ENCODE measurements at regions not wholly inside any gene's neighbourhood (a gene's known extent, or its start where the extent isn't known, plus 50 kb on each side); places are given as distances from the start of the nearest gene placed in this dataset.

DNA sequence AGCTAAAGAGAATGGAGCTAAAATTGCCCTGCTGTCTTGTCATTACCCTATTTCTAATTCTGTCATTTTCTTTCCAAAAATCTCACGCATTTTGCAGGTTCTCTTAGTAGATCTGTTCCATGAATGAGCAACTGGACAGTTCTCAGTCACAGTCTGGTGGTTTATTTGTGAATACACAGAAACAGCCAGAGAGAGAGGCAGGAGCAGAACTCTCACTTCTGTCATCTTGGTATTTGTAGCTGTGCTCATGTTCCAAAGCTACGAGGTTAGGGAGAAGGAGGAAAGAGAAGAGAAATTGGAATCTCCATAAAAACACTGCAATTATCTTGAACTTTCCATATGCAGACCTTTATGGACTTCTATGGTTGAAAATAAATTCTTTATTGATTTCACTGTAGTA is 118.0 kb upstream of the OR13F1 start:
- no TSS peak for BruUV-seq (replicated peaks)
- 0% methylated on average over 2 of the region's 2 CpGs for WGBS (ENCODE audit: low lambda C conversion rate)
- POLR2A ChIA-PET = no interaction called here
- intact Hi-C loops (cut with micrococcal nuclease; ENCODE audit: unreplicated experiment) = loop anchor here (1.0 to 2.0 kb wide), 4 partner anchors 209 to 597 kb away; no protein-coding TSS in a partner anchor
- Histone ChIP-seq H3K4me3 (replicated peaks in 1 of 3; ENCODE audit: insufficient read depth in 1 of 3, low read depth in 2 of 3, low read length in 3 of 3) (no peak overlapping the region), H3K36me3 (replicated peaks in 1 of 2; ENCODE audit: control insufficient read depth in 1 of 2, insufficient read depth in 2 of 2, low read length in 2 of 2) (no peaks in the 10 kb centered on the region), H3K27ac (ENCODE audit: extremely low read length, insufficient read depth, low read length) (no peak overlapping the region), H2AFZ (ENCODE audit: low read length) (no peak overlapping the region), H3K79me2 (ENCODE audit: insufficient read depth, low read length) (no peaks in the 10 kb centered on the region), H3K4me1 (ENCODE audit: insufficient read depth, low read length) (no peaks in the 10 kb centered on the region), H3K4me2 (ENCODE audit: low read depth, low read length) (no peak overlapping the region), H3K9ac (ENCODE audit: insufficient read depth, low read depth, low read length) (no peak overlapping the region), H3K27me3 (ENCODE audit: control insufficient read depth in 1 of 2, insufficient read depth in 2 of 2, low read length in 2 of 2) (no peaks in the 10 kb centered on the region), H4K20me1 (ENCODE audit: insufficient read depth, low read length) (no peaks in the 10 kb centered on the region), H3K9me3 (ENCODE audit: low read length) (no peaks in the 10 kb centered on the region)
- ATAC-seq = no peak
- DNase-seq (ENCODE audit: low spot score) = no peak
- in situ Hi-C loops (cut with HindIII; ENCODE audit: extremely low pct_ligation_motif_present, low pct_unique_long_range_greater_than_20kb) = loop anchor here (5.0 kb wide), 1 partner anchor 209 kb away; no protein-coding TSS in a partner anchor
- CTCF ChIA-PET (ENCODE audit: low intra/inter-chr PET ratio, low total read pairs) = interaction anchor here (0.8 to 1.9 kb wide), 2 partner anchors 209 to 988 kb away, joined by 3 to 17 read pairs; no protein-coding TSS in a partner anchor
- no peak for FAIRE-seq
- TF ChIP-seq NFE2 (CRISPR knock-in tag; IDR thresholded peaks at IDR 0.05) = no peak
- TF ChIP-seq ZKSCAN5 (CRISPR knock-in tag; IDR thresholded peaks at IDR 0.05) = no peak
- TF ChIP-seq, protein P1, sequence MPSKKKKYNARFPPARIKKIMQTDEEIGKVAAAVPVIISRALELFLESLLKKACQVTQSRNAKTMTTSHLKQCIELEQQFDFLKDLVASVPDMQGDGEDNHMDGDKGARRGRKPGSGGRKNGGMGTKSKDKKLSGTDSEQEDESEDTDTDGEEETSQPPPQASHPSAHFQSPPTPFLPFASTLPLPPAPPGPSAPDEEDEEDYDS (CRISPR knock-in tag; IDR thresholded peaks at IDR 0.05) = no peak
- TF ChIP-seq ZNF569 (CRISPR knock-in tag; IDR thresholded peaks at IDR 0.05; ENCODE audit: borderline replicate concordance) = no peak
- TF ChIP-seq, protein P2, sequence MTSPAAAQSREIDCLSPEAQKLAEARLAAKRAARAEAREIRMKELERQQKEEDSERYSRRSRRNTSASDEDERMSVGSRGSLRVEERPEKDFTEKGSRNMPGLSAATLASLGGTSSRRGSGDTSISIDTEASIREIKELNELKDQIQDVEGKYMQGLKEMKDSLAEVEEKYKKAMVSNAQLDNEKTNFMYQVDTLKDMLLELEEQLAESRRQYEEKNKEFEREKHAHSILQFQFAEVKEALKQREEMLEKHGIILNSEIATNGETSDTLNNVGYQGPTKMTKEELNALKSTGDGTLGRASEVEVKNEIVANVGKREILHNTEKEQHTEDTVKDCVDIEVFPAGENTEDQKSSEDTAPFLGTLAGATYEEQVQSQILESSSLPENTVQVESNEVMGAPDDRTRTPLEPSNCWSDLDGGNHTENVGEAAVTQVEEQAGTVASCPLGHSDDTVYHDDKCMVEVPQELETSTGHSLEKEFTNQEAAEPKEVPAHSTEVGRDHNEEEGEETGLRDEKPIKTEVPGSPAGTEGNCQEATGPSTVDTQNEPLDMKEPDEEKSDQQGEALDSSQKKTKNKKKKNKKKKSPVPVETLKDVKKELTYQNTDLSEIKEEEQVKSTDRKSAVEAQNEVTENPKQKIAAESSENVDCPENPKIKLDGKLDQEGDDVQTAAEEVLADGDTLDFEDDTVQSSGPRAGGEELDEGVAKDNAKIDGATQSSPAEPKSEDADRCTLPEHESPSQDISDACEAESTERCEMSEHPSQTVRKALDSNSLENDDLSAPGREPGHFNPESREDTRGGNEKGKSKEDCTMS (CRISPR knock-in tag; conservative IDR thresholded peaks at IDR 0.05) = no peak
- TF ChIP-seq, protein P3, sequence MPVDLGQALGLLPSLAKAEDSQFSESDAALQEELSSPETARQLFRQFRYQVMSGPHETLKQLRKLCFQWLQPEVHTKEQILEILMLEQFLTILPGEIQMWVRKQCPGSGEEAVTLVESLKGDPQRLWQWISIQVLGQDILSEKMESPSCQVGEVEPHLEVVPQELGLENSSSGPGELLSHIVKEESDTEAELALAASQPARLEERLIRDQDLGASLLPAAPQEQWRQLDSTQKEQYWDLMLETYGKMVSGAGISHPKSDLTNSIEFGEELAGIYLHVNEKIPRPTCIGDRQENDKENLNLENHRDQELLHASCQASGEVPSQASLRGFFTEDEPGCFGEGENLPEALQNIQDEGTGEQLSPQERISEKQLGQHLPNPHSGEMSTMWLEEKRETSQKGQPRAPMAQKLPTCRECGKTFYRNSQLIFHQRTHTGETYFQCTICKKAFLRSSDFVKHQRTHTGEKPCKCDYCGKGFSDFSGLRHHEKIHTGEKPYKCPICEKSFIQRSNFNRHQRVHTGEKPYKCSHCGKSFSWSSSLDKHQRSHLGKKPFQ (CRISPR knock-in tag; IDR thresholded peaks at IDR 0.05; ENCODE audit: insufficient replicate concordance) = no peak
- no peak for TF ChIP-seq ZFP90 (CRISPR knock-in tag; IDR thresholded peaks at IDR 0.05; ENCODE audit: borderline replicate concordance)
- no peak for TF ChIP-seq ZNF883 (CRISPR knock-in tag; IDR thresholded peaks at IDR 0.05; ENCODE audit: not compliant biosample characterization)
- TF ChIP-seq, protein P4, sequence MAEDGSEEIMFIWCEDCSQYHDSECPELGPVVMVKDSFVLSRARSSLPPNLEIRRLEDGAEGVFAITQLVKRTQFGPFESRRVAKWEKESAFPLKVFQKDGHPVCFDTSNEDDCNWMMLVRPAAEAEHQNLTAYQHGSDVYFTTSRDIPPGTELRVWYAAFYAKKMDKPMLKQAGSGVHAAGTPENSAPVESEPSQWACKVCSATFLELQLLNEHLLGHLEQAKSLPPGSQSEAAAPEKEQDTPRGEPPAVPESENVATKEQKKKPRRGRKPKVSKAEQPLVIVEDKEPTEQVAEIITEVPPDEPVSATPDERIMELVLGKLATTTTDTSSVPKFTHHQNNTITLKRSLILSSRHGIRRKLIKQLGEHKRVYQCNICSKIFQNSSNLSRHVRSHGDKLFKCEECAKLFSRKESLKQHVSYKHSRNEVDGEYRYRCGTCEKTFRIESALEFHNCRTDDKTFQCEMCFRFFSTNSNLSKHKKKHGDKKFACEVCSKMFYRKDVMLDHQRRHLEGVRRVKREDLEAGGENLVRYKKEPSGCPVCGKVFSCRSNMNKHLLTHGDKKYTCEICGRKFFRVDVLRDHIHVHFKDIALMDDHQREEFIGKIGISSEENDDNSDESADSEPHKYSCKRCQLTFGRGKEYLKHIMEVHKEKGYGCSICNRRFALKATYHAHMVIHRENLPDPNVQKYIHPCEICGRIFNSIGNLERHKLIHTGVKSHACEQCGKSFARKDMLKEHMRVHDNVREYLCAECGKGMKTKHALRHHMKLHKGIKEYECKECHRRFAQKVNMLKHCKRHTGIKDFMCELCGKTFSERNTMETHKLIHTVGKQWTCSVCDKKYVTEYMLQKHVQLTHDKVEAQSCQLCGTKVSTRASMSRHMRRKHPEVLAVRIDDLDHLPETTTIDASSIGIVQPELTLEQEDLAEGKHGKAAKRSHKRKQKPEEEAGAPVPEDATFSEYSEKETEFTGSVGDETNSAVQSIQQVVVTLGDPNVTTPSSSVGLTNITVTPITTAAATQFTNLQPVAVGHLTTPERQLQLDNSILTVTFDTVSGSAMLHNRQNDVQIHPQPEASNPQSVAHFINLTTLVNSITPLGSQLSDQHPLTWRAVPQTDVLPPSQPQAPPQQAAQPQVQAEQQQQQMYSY (CRISPR knock-in tag; IDR thresholded peaks at IDR 0.05) = no peak
- TF ChIP-seq EP300 (IDR thresholded peaks at IDR 0.05; ENCODE audit: low read depth in 2 of 2, low read length in 2 of 2) = no peak
- no peak for TF ChIP-seq EP300 (CRISPR knock-in tag; IDR thresholded peaks at IDR 0.05; ENCODE audit: borderline replicate concordance)
